Lower leg skin (tissue), 4 donors: ENCODE measurements at regions not wholly inside any gene's neighbourhood (a gene's known extent, or its start where the extent isn't known, plus 50 kb on each side); places are given as distances from the start of the nearest gene placed in this dataset.

ENCODE experiments used
- DNase-seq, 2 donors: peaks; one replicate each; pipeline ENCODE4 v3.0.0-alpha.2; 2019; ENCODE audit warnings: low spot score in 2 of 2
- H3K4me3 ChIP-seq: fragments of 200-600 bp; sonication (generic); 2 replicates; pipeline ENCODE4 v1.5.1; 2017; ENCODE audit warnings: mild to moderate bottlenecking, low read depth; ENCODE audit not compliant: poor library complexity, severe bottlenecking
- CTCF ChIP-seq, 3 donors: fragments of 450-650 bp; IDR thresholded peaks; one replicate each; pipeline ENCODE4 v1.5.1; 2016; ENCODE audit warnings: antibody characterized with exemption in 3 of 3, mild to moderate bottlenecking in 3 of 3, moderate library complexity in 2 of 3
- POLR2A ChIP-seq, 2 donors: fragments of 450-650 bp; IDR thresholded peaks; one replicate each; pipeline ENCODE4 v1.6.1; 2016 to 2017; ENCODE audit warnings: antibody characterized with exemption in 2 of 2, mild to moderate bottlenecking in 1 of 2, moderate library complexity in 1 of 2
- WGBS, 2 donors: methylation state at CpG; one replicate each; pipeline ENCODE4 v1.1.5; 2018; 5-methylcytosine and 5-hydroxymethylcytosine counted together
- intact Hi-C: fragments of 100-400 bp; cut with DNase I; formaldehyde crosslinking; loops from one replicate; pipeline ENCODE4 v1.15.0; 2023; ENCODE audit warnings: low total_unique reads

GRCh38 chrX:43552703-43553102 is 103.4 kb upstream of the MAOA start:
- no peak for TF ChIP-seq POLR2A (IDR thresholded peaks at IDR 0.05)
- TF ChIP-seq CTCF (IDR thresholded peaks at IDR 0.05): no peak
- WGBS, 2 donors: 89 to 91% methylated on average over 4 of the region's 4 CpGs
- H3K4me3 ChIP-seq: no peak overlapping the region
- intact Hi-C loops: no loop called here
- no peak for DNase-seq

DNA sequence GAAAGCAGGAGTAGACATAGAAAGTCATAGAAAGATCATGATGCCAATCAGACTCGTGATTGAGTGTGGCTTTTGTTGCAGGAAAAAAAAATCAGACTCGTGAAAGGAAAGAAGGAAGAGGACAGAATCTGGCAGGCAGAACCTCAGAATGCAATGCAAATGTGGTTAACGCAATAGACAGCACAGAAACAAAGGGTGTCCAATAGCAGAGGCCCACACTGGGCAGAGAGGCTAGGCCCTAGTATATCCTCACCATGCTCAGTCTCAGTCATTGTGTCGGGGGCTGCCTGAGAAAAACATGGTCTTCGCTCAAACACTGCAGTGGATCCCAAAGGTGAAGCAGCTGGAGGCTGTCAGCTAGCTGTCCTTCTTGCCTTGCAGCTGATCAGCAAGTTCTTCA is 102.8 kb upstream of the MAOA start:
- WGBS, 2 donors: 73 to 76% methylated on average over 5 of the region's 5 CpGs
- no peak for TF ChIP-seq CTCF (IDR thresholded peaks at IDR 0.05)
- TF ChIP-seq POLR2A (IDR thresholded peaks at IDR 0.05): no peak
- H3K4me3 ChIP-seq: no peak overlapping the region
- intact Hi-C loops: no loop called here
- no peak for DNase-seq

GRCh38 chrX:43556207-43556606 is 99.9 kb upstream of the MAOA start:
- WGBS, 2 donors: 44 to 71% methylated on average over 1 of the region's 1 CpG
- TF ChIP-seq CTCF (IDR thresholded peaks at IDR 0.05) (no peak), POLR2A (IDR thresholded peaks at IDR 0.05) (no peak)
- intact Hi-C loops: no loop called here
- no peak overlapping the region for H3K4me3 ChIP-seq
- DNase-seq: no peak

DNA sequence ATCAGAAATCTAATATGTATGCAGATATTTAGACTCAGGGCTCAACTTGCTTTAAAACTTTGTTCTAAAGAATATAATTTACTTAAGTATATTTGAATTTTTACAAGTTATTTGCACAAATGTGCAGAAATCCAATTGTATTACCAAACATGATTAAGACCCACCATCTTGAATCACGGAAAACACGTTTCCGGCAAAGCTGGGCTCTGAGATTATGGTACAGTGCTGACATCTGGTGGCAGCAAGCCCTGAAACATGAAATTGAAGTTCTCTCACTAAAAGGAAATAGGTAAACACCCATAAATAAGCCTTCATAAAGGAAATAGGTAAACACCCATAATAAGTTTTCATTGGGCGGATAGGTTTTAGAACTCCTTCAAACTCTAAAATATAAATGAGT is 98.3 kb upstream of the MAOA start:
- intact Hi-C loops: no loop called here
- H3K4me3 ChIP-seq: no peak overlapping the region
- WGBS, 2 donors: 8 to 13% methylated on average over 4 of the region's 4 CpGs
- peak in 1 of 2 donors; percentile 42 for DNase-seq
- TF ChIP-seq POLR2A (IDR thresholded peaks at IDR 0.05): no peak
- no peak for TF ChIP-seq CTCF (IDR thresholded peaks at IDR 0.05)

DNA sequence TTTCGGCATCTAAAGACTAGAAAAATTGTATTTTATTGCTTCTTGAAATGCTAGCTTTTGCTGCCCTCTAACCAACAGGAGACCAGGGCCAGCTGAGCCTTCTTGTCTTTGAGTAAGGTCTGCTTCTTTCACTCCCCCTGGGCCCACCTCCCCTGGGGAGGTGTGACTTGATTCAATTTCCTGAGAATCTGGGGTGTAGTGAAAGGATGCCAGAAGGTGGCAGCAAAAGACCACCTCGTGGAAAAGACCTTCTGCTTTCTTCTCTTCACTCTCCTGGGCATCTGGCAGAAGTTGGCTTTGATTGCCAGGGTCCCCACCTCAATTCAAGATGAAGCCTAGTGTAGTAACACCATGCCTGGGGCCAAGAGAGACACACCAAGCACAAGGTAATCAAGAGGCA is 96.5 kb upstream of the MAOA start:
- WGBS, 2 donors: 48 to 50% methylated on average over 2 of the region's 2 CpGs
- DNase-seq: peak in 1 of 2 donors; percentile 21
- intact Hi-C loops: loop anchor here (10.0 kb wide), 1 partner anchor 185 kb away; no protein-coding TSS in a partner anchor
- H3K4me3 ChIP-seq: no peak overlapping the region
- TF ChIP-seq POLR2A (IDR thresholded peaks at IDR 0.05): no peak

GRCh38 chrX:43560247-43560946 is 95.7 kb upstream of the MAOA start:
- TF ChIP-seq POLR2A (IDR thresholded peaks at IDR 0.05) (no peak), CTCF (IDR thresholded peaks at IDR 0.05) (no peak)
- intact Hi-C loops: loop anchor here (10.0 kb wide), 1 partner anchor 184 kb away; no protein-coding TSS in a partner anchor
- WGBS, 2 donors: 52 to 60% methylated on average over 5 of the region's 5 CpGs
- no peak for DNase-seq
- no peak overlapping the region for H3K4me3 ChIP-seq
